Duodenal mucosa (tissue), 2 donors: ENCODE measurements at regions not wholly inside any gene's neighbourhood (a gene's known extent, or its start where the extent isn't known, plus 50 kb on each side); places are given as distances from the start of the nearest gene placed in this dataset.
A peak's percentile ranks its signal among the peaks of the same experiment; 100 is the strongest.

Source experiments
- H3K27ac ChIP-seq: one replicate; pipeline ENCODE4 v1.7.0; 2013; ENCODE audit warnings: low read depth, low read length
- H3K27me3 ChIP-seq, 2 donors: one replicate each; pipeline ENCODE4 v1.7.0; 2013; ENCODE audit warnings: low read length in 2 of 2, control low read depth in 1 of 2; ENCODE audit not compliant: insufficient read depth in 2 of 2, control insufficient read depth in 1 of 2
- H3K36me3 ChIP-seq, 2 donors: one replicate each; pipeline ENCODE4 v1.7.0; 2013; ENCODE audit warnings: low read length in 2 of 2, control low read depth in 1 of 2; ENCODE audit not compliant: insufficient read depth in 2 of 2, control insufficient read depth in 1 of 2
- H3K4me1 ChIP-seq, 2 donors: one replicate each; pipeline ENCODE4 v1.7.0; 2013; ENCODE audit warnings: low read length in 2 of 2, control low read depth in 1 of 2; ENCODE audit not compliant: insufficient read depth in 2 of 2, control insufficient read depth in 1 of 2
- H3K4me3 ChIP-seq, 2 donors: one replicate each; pipeline ENCODE4 v1.7.0; 2013; ENCODE audit warnings: low read length in 2 of 2, low read depth in 1 of 2
- H3K9ac ChIP-seq, 2 donors: one replicate each; pipeline ENCODE4 v1.7.0; 2013; ENCODE audit warnings: low read length in 2 of 2, low read depth in 1 of 2
- H3K9me3 ChIP-seq, 2 donors: one replicate each; pipeline ENCODE4 v1.7.0; 2013; ENCODE audit warnings: low read length in 2 of 2, control low read depth in 1 of 2; ENCODE audit not compliant: control insufficient read depth in 1 of 2

DNA sequence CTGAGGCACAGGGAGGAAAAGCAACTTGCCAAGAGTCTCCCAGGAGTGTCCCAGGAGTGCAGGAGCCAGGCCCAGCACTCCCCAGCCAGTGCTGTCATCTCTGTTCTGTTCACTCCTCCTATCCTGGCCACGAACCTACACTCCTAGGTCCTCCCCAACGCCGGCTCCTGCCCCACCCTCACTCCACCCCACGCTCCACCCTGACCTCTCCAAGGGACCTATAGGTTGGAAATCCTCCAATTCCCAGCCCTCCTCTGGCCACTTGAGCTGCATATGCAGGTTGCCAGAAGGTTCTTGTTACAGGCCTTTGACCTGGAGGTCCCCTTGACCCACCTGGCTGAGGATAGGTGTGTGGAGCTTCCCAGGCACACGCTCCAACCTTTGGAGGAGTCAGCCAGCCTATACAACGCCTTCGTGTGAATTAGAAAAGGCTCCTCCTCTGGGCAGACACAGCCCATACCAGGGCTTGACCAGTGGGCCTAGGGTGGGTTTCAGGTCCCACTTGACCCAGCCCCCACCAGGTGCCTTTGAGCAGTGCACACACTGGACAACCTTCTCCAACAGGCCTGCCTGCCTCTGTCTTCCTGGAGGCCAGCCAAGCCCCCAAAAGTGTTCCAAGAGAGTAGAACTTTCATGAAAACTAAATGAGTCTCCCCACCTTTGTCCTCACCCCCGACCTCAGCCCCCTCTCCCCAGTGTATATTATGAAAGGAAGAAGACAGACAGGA is 167.2 kb upstream of the TLE3 start:
- H3K36me3 ChIP-seq = no peaks in the 10 kb centered on the region
- no peak overlapping the region for H3K27ac ChIP-seq
- no peak overlapping the region for H3K9ac ChIP-seq
- H3K4me3 ChIP-seq = no peak overlapping the region
- peaks cover 4 to 7% of the 10 kb centered on the region in 2 donors for H3K27me3 ChIP-seq
- no peaks in the 10 kb centered on the region for H3K9me3 ChIP-seq
- H3K4me1 ChIP-seq = peaks cover 11 to 37% of the 10 kb centered on the region in 2 donors

DNA sequence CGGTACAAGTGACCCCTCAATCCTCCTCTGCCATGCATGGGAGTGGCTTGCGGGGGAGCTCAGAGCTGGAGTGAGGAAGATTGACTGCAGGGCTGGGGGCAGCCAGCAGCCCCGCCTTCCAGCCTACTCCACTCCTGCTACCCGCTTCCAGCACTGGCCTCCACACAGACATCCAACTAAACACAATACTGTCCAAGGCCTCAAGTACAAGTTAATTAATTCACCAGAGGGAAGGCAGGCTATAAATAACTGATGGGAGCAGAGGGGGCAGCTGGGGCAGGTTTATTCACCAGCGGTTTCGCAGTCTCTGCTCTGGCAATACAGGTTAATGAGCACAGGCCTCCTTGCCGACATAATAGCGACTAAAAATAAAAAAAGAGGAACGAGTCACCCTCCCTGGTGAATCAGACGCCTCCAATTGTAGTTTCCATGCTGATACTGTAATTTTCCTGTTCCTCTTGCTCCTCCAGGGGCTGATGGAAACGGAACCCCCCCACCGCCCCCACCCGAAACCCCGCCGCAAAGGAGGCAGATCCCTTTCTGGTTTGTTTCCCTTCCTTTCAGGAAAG is 166.4 kb upstream of the TLE3 start:
- Histone ChIP-seq H3K27ac (no peak overlapping the region), H3K4me1 (peaks cover 12 to 38% of the 10 kb centered on the region in 2 donors), H3K9ac (no peak overlapping the region)

DNA sequence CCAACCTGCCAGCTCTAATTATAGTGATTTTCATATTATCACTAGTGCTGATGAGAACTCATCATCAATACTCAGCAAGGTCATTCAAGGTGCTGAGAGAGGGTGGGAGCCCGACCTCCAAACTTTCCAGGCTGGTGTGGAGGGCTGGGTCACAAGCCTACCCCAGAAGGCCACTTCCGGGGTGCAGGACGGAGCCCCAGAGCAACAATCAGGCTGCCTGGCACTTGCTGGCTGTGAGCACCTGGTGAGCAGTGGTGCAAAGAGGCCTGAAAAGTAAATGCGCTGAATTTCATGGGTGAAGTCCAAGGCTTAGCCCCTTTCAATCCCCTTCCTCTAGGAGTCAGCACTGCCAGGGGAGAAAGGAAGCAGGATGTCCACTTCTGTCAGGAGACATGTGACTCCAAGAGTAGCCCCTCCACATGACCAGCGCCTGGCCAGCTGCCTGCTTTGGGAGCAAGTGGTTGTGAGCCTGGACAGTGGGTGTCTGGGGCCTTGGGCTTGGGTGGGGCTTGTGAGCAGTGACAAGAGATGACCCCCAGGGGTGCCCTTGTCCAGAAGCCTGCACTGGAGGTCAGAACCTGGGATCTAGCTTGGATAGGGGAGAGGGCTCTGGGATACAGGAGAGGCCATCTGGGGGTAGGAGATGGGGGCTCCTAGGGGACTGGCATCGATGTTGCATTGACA is 165.0 kb upstream of the TLE3 start:
- no peak overlapping the region for H3K27ac ChIP-seq
- H3K36me3 ChIP-seq = no peaks in the 10 kb centered on the region
- H3K4me3 ChIP-seq = no peak overlapping the region
- H3K9ac ChIP-seq = no peak overlapping the region
- H3K4me1 ChIP-seq = peaks cover 18 to 52% of the 10 kb centered on the region in 2 donors
- no peaks in the 10 kb centered on the region for H3K9me3 ChIP-seq
- H3K27me3 ChIP-seq = no peaks in the 10 kb centered on the region

More for the DNA sequence above, 166.4 kb upstream of the TLE3 start:
- H3K27me3 ChIP-seq = peaks cover 0 to under 1% of the 10 kb centered on the region in 2 donors
- no peak overlapping the region for H3K4me3 ChIP-seq
- no peaks in the 10 kb centered on the region for H3K36me3 ChIP-seq
- no peaks in the 10 kb centered on the region for H3K9me3 ChIP-seq

DNA sequence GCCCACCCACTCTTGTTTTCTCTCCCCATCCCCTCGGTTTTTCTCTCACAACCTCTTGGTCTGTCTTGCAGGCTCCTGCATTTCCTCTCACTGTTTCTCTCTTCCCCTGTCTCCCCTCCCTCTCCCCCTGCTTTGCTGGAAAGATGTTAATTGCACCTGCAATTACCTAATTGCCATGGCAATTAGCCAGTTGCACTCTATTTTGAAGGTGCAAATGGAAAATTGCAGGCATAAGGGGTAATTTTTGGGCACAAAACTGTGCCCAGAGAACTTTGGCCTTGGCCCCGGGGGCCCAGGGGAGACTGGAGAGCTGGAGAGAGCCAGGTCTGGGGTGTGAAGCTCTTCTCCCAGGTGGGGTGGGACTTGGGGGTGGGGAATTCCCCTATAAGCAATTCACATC is 164.5 kb upstream of the TLE3 start:
- H3K4me3 ChIP-seq = no peak overlapping the region
- no peak overlapping the region for H3K9ac ChIP-seq
- no peaks in the 10 kb centered on the region for H3K9me3 ChIP-seq
- H3K36me3 ChIP-seq = no peaks in the 10 kb centered on the region
- peaks cover 18 to 54% of the 10 kb centered on the region in 2 donors for H3K4me1 ChIP-seq
- no peak overlapping the region for H3K27ac ChIP-seq
- H3K27me3 ChIP-seq = no peaks in the 10 kb centered on the region

DNA sequence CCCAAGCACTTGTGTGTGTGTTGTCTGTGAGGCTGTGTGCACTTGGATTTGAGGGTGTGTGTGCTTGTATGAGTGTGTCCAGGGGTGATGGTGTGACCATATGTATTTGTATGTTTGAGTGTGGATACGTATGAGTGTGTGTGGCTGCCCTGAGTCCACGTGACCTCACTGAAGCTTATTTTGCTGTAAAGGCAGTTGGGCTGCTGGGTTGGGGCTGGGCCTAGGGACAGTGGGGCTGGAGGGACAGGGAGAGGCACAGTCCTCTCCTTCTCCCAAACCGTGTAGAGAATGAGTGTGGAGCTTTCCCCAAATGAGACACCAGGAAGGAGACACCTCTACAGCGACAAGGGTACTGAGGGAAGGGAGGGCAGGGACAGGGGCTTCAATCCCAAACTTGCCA is 163.4 kb upstream of the TLE3 start:
- Histone ChIP-seq H3K27ac (no peak overlapping the region), H3K27me3 (peaks cover 0 to 2% of the 10 kb centered on the region in 2 donors), H3K9ac (no peak overlapping the region), H3K36me3 (no peaks in the 10 kb centered on the region), H3K9me3 (no peaks in the 10 kb centered on the region), H3K4me1 (peaks cover 11 to 44% of the 10 kb centered on the region in 2 donors), H3K4me3 (no peak overlapping the region)

DNA sequence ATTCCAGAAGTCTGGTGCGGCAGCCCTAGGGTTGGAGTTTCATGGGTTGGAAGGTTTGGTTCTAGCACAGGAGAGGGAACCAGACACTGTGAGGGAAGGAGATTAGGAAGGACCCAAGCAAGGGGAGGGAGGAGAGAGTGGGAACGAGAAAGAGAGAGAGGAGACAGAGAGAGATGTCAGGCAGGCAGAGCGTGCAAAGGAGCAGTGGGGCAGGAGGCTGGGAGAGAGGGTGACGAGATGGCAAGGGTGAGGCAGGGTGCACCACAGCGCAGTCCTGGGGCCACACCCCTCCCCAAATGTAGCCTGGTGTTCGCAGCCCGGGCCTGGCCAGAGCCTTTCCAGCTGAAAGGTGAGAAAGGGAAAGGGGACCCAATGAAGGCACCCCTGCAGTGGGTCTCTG is 162.9 kb upstream of the TLE3 start:
- Histone ChIP-seq H3K36me3 (no peaks in the 10 kb centered on the region), H3K4me1 (peaks cover 11 to 44% of the 10 kb centered on the region in 2 donors)

DNA sequence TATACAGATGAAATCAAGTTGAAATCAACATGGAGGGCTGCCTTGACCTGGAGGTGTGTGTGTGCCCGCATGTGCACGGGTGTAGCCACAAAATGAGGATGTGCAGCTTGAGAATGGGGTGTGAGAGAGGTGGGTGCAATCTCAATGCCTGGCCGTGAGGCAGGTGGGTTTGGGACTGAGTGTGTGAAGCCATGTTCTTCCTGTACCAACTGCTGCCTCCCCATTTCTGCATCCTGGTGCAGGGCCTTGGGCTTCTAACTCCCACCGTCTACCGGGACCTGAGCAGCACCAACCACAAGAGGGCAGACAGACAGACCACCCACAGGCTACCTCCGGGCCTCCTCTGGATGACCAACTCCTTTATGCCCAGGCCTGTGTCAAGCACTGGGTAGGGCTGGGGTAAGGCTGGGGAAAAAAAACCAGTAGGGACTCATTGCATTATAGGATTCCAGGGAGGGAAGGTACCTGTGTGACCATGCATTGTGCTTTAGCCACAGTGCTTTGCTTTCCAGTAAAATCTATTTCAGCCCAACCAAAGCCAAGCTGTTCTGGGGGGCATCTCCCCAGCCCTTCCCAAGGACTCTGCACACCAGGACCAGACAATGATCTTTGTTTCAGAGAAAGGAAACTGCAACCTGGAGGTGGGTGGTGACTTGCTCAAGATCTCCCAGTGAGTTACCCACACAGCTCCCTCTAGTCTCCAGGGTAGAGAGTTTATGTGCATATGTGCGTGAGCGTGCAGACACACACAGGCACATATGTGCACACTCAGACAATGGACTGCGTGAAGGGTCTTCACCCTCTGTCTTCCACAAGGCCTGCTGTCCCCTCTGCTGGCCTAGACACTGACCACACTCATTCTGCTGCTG is 162.2 kb upstream of the TLE3 start:
- peaks cover 11 to 40% of the 10 kb centered on the region in 2 donors for H3K4me1 ChIP-seq

More for the DNA sequence above, 162.9 kb upstream of the TLE3 start:
- Histone ChIP-seq H3K9me3 (no peaks in the 10 kb centered on the region), H3K27me3 (peaks cover 0 to 7% of the 10 kb centered on the region in 2 donors), H3K4me3 (no peak overlapping the region), H3K9ac (no peak overlapping the region), H3K27ac (no peak overlapping the region)

DNA sequence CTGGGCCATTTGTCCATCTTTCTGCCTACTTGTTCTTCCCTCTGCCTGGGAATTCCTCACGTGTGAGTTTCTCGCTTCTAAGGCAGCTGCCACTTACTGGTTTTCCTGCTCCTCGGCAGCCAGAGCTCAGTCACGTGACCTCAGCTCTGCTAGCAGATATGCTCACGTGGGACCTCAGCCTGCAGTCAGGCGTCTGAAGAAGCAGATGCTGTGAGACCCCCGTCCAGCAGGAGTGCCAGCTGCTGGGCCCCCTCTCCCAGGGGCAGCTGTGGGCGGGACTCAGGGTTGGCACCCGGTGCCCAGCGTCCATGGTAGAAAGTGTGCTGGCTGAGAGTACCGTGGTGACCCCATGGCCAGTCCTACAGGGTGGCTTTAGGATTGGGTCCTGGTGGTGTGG is 161.3 kb upstream of the TLE3 start:
- Histone ChIP-seq H3K9ac (no peak overlapping the region), H3K27ac (no peak overlapping the region), H3K4me3 (peak overlapping the region; percentile 29 to 30), H3K9me3 (no peaks in the 10 kb centered on the region), H3K4me1 (peaks cover 11 to 35% of the 10 kb centered on the region in 2 donors), H3K36me3 (no peaks in the 10 kb centered on the region), H3K27me3 (peaks cover 0 to 8% of the 10 kb centered on the region in 2 donors)

More for the DNA sequence above, 162.2 kb upstream of the TLE3 start:
- H3K9ac ChIP-seq = no peak overlapping the region
- H3K9me3 ChIP-seq = no peaks in the 10 kb centered on the region
- no peaks in the 10 kb centered on the region for H3K36me3 ChIP-seq
- no peak overlapping the region for H3K27ac ChIP-seq
- peaks cover 0 to 8% of the 10 kb centered on the region in 2 donors for H3K27me3 ChIP-seq
- H3K4me3 ChIP-seq = no peak overlapping the region

DNA sequence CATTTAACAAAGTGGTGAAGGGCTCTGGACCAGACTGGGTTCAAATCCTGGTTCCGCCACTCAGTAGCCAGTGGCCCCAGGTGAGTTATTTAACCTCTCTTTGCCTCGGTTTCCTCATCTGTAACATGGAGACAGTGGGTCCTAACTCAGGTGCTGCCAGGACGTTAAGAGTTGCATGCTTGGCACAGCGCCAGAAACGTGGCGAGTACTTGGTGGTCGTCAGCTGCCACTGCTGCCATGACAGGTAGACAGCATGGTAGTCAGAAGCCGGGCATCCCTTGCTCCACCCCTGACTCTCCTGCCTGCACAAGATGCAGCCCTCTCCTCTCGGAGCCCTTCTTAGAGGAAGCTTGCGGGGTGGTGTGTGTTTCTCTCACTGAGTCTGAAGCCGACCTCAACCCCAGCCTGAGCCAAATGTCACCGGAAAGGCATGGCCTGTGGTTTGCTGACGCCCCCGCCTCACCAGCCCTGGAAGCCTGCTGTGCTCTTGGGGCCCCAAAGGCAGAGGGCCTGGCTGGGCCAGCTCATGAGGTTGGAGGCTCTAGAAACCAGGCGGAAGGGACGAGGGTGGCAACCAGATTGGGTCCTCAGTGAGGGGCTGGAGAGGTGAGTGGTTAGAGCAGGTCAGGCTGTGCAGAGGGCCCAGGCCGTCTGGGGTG is 160.8 kb upstream of the TLE3 start:
- Histone ChIP-seq H3K4me1 (peaks cover 11 to 33% of the 10 kb centered on the region in 2 donors), H3K27me3 (peaks cover 2 to 8% of the 10 kb centered on the region in 2 donors), H3K9ac (no peak overlapping the region), H3K27ac (no peak overlapping the region), H3K36me3 (no peaks in the 10 kb centered on the region), H3K4me3 (peak overlapping the region; percentile 11 to 29), H3K9me3 (no peaks in the 10 kb centered on the region)
